ENCODE measurements at regions not wholly inside any gene's neighbourhood (a gene's known extent, or its start where the extent isn't known, plus 50 kb on each side); places are given as distances from the start of the nearest gene placed in this dataset.

GRCh38 chr6:106754215-106754614 is 124.8 kb downstream of the QRSL1 start:
- DNase-seq (ENCODE audit: low read depth, low spot score) (no peak), ATAC-seq (no peak)
- ChIA-PET CTCF (no interaction called here), RAD21 (ENCODE audit: low non-redundant PET in 1 of 2, low total read pairs in 2 of 2, uncharacterized antibody in 2 of 2, unreplicated experiment in 2 of 2) (no interaction called here), POLR2A (no interaction called here)
- Histone ChIP-seq H3K27me3 (ENCODE audit: insufficient read depth, low read length) (no peaks in the 10 kb centered on the region), H3K9me2 (ENCODE audit: insufficient read depth) (no peaks in the 10 kb centered on the region), H3K36me3 (ENCODE audit: control insufficient read depth in 1 of 2, insufficient read depth in 2 of 2, low read length in 2 of 2) (no peaks in the 10 kb centered on the region), H3K4me2 (ENCODE audit: low read length) (no peak overlapping the region), H3K27ac (ENCODE audit: low read depth, low read length) (no peak overlapping the region), H3K9me3 (ENCODE audit: control insufficient read depth in 1 of 2, insufficient read depth in 1 of 2, low read depth in 1 of 2, low read length in 2 of 2) (no peaks in the 10 kb centered on the region), H3K9ac (ENCODE audit: low read length) (no peak overlapping the region), H3K79me2 (ENCODE audit: insufficient read depth, low read length) (no peaks in the 10 kb centered on the region), H3K4me1 (ENCODE audit: control insufficient read depth in 1 of 2, insufficient read depth in 2 of 2, low read length in 2 of 2) (peaks cover 0 to 4% of the 10 kb centered on the region in 2 experiments; a peak in 1 of 4 replicates), H2AFZ (ENCODE audit: low read depth, low read length, poor library complexity, severe bottlenecking) (no peak overlapping the region), H3K4me3 (replicated peaks in 1 of 2; ENCODE audit: low read depth in 1 of 2, low read length in 2 of 2) (no peak overlapping the region), H4K20me1 (ENCODE audit: insufficient read depth) (no peaks in the 10 kb centered on the region)
- BruUV-seq (replicated peaks) = no TSS peak
- intact Hi-C loops (cut with micrococcal nuclease) = no loop called here
- TF ChIP-seq ZBTB33 (IDR thresholded peaks at IDR 0.05; ENCODE audit: extremely low read depth, insufficient replicate concordance, low read length) (no peak), MAX (IDR thresholded peaks at IDR 0.05) (no peak), FOSL1 (IDR thresholded peaks at IDR 0.05; ENCODE audit: low read depth) (no peak), CBX3 (IDR thresholded peaks at IDR 0.05; ENCODE audit: low read depth) (no peak), ZFX (IDR thresholded peaks at IDR 0.05) (no peak), SP1 (IDR thresholded peaks at IDR 0.05; ENCODE audit: low read depth) (no peak), CTCF (IDR thresholded peaks at IDR 0.05 in 2 of 3, conservative IDR thresholded peaks at IDR 0.05 in 1 of 3; ENCODE audit: borderline replicate concordance in 1 of 3, insufficient read depth in 1 of 3, low read depth in 2 of 3, low read length in 2 of 3) (no peak)
